ENCODE measurements at regions not wholly inside any gene's neighbourhood (a gene's known extent, or its start where the extent isn't known, plus 50 kb on each side); places are given as distances from the start of the nearest gene placed in this dataset.

DNA sequence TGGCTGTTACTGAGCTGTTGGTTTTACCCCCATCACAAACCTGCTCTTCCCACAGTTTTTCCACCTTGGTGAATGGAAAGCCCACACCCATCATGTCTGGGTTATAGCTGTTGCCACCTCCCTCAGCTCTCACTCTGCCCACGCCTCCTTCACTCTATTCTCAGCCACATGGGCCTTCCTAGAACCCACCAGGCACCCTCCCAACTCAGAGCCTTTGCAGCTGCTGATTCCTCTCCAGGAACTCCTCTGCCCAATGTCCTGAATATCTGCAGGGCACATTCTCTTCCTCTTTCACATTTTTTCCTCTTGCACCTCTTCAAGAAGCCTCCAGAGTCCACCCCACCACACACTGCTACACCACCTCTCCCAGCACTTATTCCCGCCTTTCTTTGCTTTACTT is 177.4 kb downstream of the TBXT start:
- DNase-seq (ENCODE audit: low read depth, low spot score) (no peak), FAIRE-seq (no peak)
- ChIA-PET CTCF (no interaction called here), POLR2A (no interaction called here)
- Histone ChIP-seq H3K27me3 (ENCODE audit: control insufficient read depth in 2 of 2, insufficient read depth in 2 of 2, low read length in 2 of 2) (peaks cover 2 to 6% of the 10 kb centered on the region in 2 experiments), H3K4me2 (ENCODE audit: insufficient read depth, low read length) (no peak overlapping the region), H2AFZ (ENCODE audit: low read depth, low read length) (no peak overlapping the region), H3K9ac (replicated peaks; ENCODE audit: extremely low read depth, insufficient read depth, low read length) (no peak overlapping the region), H3K36me3 (ENCODE audit: control insufficient read depth in 2 of 2, extremely low read depth in 1 of 2, insufficient read depth in 2 of 2, low read length in 2 of 2) (no peaks in the 10 kb centered on the region), H3K9me1 (replicated peaks; ENCODE audit: control insufficient read depth, extremely low read depth, insufficient read depth, low read length) (no peaks in the 10 kb centered on the region), H3K9me3 (replicated peaks; ENCODE audit: control insufficient read depth, insufficient read depth, low read length) (no peaks in the 10 kb centered on the region), H3K4me1 (ENCODE audit: control insufficient read depth, extremely low read depth, insufficient read depth, low read length) (no peaks in the 10 kb centered on the region), H3K4me3 (replicated peaks in 1 of 3; ENCODE audit: insufficient read depth in 1 of 3, low read depth in 1 of 3, low read length in 3 of 3) (no peak overlapping the region), H3K79me2 (ENCODE audit: control insufficient read depth, insufficient read depth, low read length) (no peaks in the 10 kb centered on the region), H4K20me1 (replicated peaks; ENCODE audit: control insufficient read depth, extremely low read depth, insufficient read depth, low read length) (no peaks in the 10 kb centered on the region), H3K27ac (ENCODE audit: insufficient read depth, low read depth, low read length) (no peak overlapping the region)
- no TSS peak for BruUV-seq (replicated peaks)
- intact Hi-C loops (cut with micrococcal nuclease) (no loop called here), dilution Hi-C loops (cut with MboI; ENCODE audit: extremely low pct_ligation_motif_present, low sequenced_read_pairs) (no loop called here)
- TF ChIP-seq FOS (IDR thresholded peaks at IDR 0.05; ENCODE audit: borderline replicate concordance, insufficient read depth, low read length) (no peak), EZH2 (IDR thresholded peaks at IDR 0.05; ENCODE audit: borderline replicate concordance, low read depth, low read length, severe bottlenecking) (no peak), POLR2AphosphoS5 (IDR thresholded peaks at IDR 0.05; ENCODE audit: insufficient read depth, low read depth, low read length) (no peak), POLR2A (IDR thresholded peaks at IDR 0.05; ENCODE audit: low read depth, low read length) (no peak), JUN (IDR thresholded peaks at IDR 0.05; ENCODE audit: borderline replicate concordance, insufficient read depth, insufficient read length, low read depth) (no peak), GATA2 (IDR thresholded peaks at IDR 0.05; ENCODE audit: insufficient read depth, insufficient read length, low read depth, low read length) (no peak), MYC (IDR thresholded peaks at IDR 0.05; ENCODE audit: low read depth, low read length) (no peak)
- TF ChIP-seq, protein P1, sequence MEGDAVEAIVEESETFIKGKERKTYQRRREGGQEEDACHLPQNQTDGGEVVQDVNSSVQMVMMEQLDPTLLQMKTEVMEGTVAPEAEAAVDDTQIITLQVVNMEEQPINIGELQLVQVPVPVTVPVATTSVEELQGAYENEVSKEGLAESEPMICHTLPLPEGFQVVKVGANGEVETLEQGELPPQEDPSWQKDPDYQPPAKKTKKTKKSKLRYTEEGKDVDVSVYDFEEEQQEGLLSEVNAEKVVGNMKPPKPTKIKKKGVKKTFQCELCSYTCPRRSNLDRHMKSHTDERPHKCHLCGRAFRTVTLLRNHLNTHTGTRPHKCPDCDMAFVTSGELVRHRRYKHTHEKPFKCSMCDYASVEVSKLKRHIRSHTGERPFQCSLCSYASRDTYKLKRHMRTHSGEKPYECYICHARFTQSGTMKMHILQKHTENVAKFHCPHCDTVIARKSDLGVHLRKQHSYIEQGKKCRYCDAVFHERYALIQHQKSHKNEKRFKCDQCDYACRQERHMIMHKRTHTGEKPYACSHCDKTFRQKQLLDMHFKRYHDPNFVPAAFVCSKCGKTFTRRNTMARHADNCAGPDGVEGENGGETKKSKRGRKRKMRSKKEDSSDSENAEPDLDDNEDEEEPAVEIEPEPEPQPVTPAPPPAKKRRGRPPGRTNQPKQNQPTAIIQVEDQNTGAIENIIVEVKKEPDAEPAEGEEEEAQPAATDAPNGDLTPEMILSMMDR (IDR thresholded peaks at IDR 0.05; ENCODE audit: extremely low read depth in 1 of 2, insufficient read depth in 1 of 2, low read depth in 1 of 2, low read length in 2 of 2): no peak
- TF ChIP-seq, protein P2, sequence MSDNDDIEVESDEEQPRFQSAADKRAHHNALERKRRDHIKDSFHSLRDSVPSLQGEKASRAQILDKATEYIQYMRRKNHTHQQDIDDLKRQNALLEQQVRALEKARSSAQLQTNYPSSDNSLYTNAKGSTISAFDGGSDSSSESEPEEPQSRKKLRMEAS (IDR thresholded peaks at IDR 0.05; ENCODE audit: insufficient read depth, insufficient read length): no peak

Measured in endothelial cell of umbilical vein (primary cell).